ENCODE measurements at regions not wholly inside any gene's neighbourhood (a gene's known extent, or its start where the extent isn't known, plus 50 kb on each side); places are given as distances from the start of the nearest gene placed in this dataset.

GRCh38 chr18:75762758-75763157, 335.3 kb upstream of the SMIM21 start:
- no peak overlapping the region for H3K9ac ChIP-seq (ENCODE audit: insufficient read depth, low read length, poor library complexity, severe bottlenecking)
- H3K27me3 ChIP-seq (ENCODE audit: control insufficient read depth in 2 of 2, insufficient read depth in 2 of 2, low read length in 2 of 2) = no peaks in the 10 kb centered on the region
- Mint-ChIP-seq H3K4me1 (no peaks in the 10 kb centered on the region), H3K36me3 (no peaks in the 10 kb centered on the region), H3K27ac (no peak overlapping the region), H3K27me3 (ENCODE audit: low read depth in 3 of 3) (peaks cover 1 to 3% (median 2%) of the 10 kb centered on the region in 3 donors), H3K9me3 (peaks cover 0 to 3% (median 2%) of the 10 kb centered on the region in 7 donors), H3K4me3 (no peak overlapping the region)
- H3K4me3 ChIP-seq (replicated peaks in 1 of 3; ENCODE audit: low read depth in 2 of 3, low read length in 3 of 3) = no peak overlapping the region
- no peak overlapping the region for H3K4me2 ChIP-seq (replicated peaks; ENCODE audit: extremely low read depth, low read length, poor library complexity, severe bottlenecking)
- no peak overlapping the region for H2AFZ ChIP-seq (ENCODE audit: insufficient read depth, low read depth, low read length, poor library complexity, severe bottlenecking)
- H4K20me1 ChIP-seq (ENCODE audit: insufficient read depth, low read length) = no peaks in the 10 kb centered on the region
- WGBS (ENCODE audit: insufficient coverage) = no CpG with 5 or more reads among the region's 2 CpGs
- intact Hi-C loops (cut with micrococcal nuclease) = no loop called here
- H3K4me1 ChIP-seq (ENCODE audit: control insufficient read depth in 1 of 2, insufficient read depth in 2 of 2, low read length in 2 of 2) = no peaks in the 10 kb centered on the region
- H3K36me3 ChIP-seq (replicated peaks in 1 of 2; ENCODE audit: control insufficient read depth in 1 of 2, insufficient read depth in 2 of 2, low read length in 2 of 2) = no peaks in the 10 kb centered on the region
- TF ChIP-seq CTCF (IDR thresholded peaks at IDR 0.05) = no peak
- no peaks in the 10 kb centered on the region for H3K79me2 ChIP-seq (ENCODE audit: insufficient read depth, low read length)
- no peaks in the 10 kb centered on the region for H3K9me3 ChIP-seq (replicated peaks in 1 of 2; ENCODE audit: control insufficient read depth in 1 of 2, insufficient read depth in 1 of 2, low read length in 2 of 2)
- no peak for DNase-seq
- no peak overlapping the region for H3K27ac ChIP-seq (ENCODE audit: low read depth in 1 of 2, low read length in 2 of 2)

DNA sequence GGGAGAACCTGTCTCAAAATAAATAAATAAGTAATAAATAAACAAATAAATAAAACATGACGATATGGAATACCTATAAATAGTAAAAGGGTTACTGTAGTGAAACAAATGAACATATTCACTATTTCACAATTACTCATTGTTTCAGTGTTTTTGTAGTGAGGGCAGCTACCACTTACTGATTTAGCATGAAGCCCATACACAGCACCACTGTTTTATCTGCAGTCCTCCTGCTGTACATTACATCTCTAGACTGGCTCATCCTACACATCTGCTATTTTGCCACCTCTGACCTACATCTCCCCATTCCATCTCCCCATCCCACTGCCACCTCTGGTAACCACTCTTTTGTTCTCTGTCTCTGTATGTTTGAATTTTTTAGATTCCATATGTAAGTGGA, 332.7 kb upstream of the SMIM21 start:
- no peaks in the 10 kb centered on the region for H3K36me3 ChIP-seq (replicated peaks in 1 of 2; ENCODE audit: control insufficient read depth in 1 of 2, insufficient read depth in 2 of 2, low read length in 2 of 2)
- H3K4me2 ChIP-seq (replicated peaks; ENCODE audit: extremely low read depth, low read length, poor library complexity, severe bottlenecking) = no peak overlapping the region
- no peaks in the 10 kb centered on the region for H3K9me3 ChIP-seq (replicated peaks in 1 of 2; ENCODE audit: control insufficient read depth in 1 of 2, insufficient read depth in 1 of 2, low read length in 2 of 2)
- Mint-ChIP-seq H3K4me1 (no peaks in the 10 kb centered on the region), H3K9me3 (peaks cover 0 to 8% (median 0%) of the 10 kb centered on the region in 7 donors), H3K27me3 (ENCODE audit: low read depth in 3 of 3) (peaks cover 1 to 3% (median 2%) of the 10 kb centered on the region in 3 donors), H3K36me3 (no peaks in the 10 kb centered on the region), H3K27ac (peak overlapping the region in 1 of 7 donors; percentile 12), H3K4me3 (no peak overlapping the region)
- no peaks in the 10 kb centered on the region for H3K27me3 ChIP-seq (ENCODE audit: control insufficient read depth in 2 of 2, insufficient read depth in 2 of 2, low read length in 2 of 2)
- no peak overlapping the region for H3K9ac ChIP-seq (ENCODE audit: insufficient read depth, low read length, poor library complexity, severe bottlenecking)
- H2AFZ ChIP-seq (ENCODE audit: insufficient read depth, low read depth, low read length, poor library complexity, severe bottlenecking) = no peak overlapping the region
- H3K27ac ChIP-seq (ENCODE audit: low read depth in 1 of 2, low read length in 2 of 2) = no peak overlapping the region
- no peaks in the 10 kb centered on the region for H3K4me1 ChIP-seq (ENCODE audit: control insufficient read depth in 1 of 2, insufficient read depth in 2 of 2, low read length in 2 of 2)
- no peaks in the 10 kb centered on the region for H4K20me1 ChIP-seq (ENCODE audit: insufficient read depth, low read length)
- no peak for TF ChIP-seq CTCF (IDR thresholded peaks at IDR 0.05)
- intact Hi-C loops (cut with micrococcal nuclease) = no loop called here
- no CpG with 5 or more reads among the region's 1 CpG for whole genome bisulfite sequencing (ENCODE audit: insufficient coverage)
- H3K4me3 ChIP-seq (replicated peaks in 1 of 3; ENCODE audit: low read depth in 2 of 3, low read length in 3 of 3) = no peak overlapping the region
- DNase-seq = no peak
- no peaks in the 10 kb centered on the region for H3K79me2 ChIP-seq (ENCODE audit: insufficient read depth, low read length)
